Neural progenitor cell (in vitro differentiated cells): ENCODE measurements at regions not wholly inside any gene's neighbourhood (a gene's known extent, or its start where the extent isn't known, plus 50 kb on each side); places are given as distances from the start of the nearest gene placed in this dataset.

Experiments used
- DNase-seq: peaks from one replicate; pipeline ENCODE4 v3.0.0-alpha.2; 2016; ENCODE audit warnings: low spot score
- H2AFZ ChIP-seq: fragments of 200-600 bp; sonication (generic); replicated peaks from 2 replicates; pipeline ENCODE4 v1.6.1; 2016; ENCODE audit warnings: antibody characterized with exemption
- H3F3A ChIP-seq: fragments of 200-600 bp; sonication (generic); 2 replicates; pipeline ENCODE4 v1.6.1; 2016; ENCODE audit warnings: antibody characterized with exemption, low read depth
- H3K27ac ChIP-seq: fragments of 200-600 bp; sonication (generic); 2 replicates; pipeline ENCODE4 v1.5.1; 2016; ENCODE audit warnings: mild to moderate bottlenecking
- H3K27me3 ChIP-seq: fragments of 200-600 bp; sonication (generic); 2 replicates; pipeline ENCODE4 v1.6.1; 2016; ENCODE audit warnings: mild to moderate bottlenecking, moderate library complexity
- H3K36me3 ChIP-seq: fragments of 200-600 bp; sonication (generic); 2 replicates; pipeline ENCODE4 v1.5.1; 2016
- H3K4me1 ChIP-seq: fragments of 200-600 bp; sonication (generic); 2 replicates; pipeline ENCODE4 v1.6.1; 2016; ENCODE audit warnings: mixed run types
- H3K4me2 ChIP-seq: fragments of 200-600 bp; sonication (generic); 2 replicates; pipeline ENCODE4 v1.6.1; 2016
- H3K4me3 ChIP-seq: fragments of 200-600 bp; sonication (generic); 2 replicates; pipeline ENCODE4 v1.5.1; 2016
- H3K79me2 ChIP-seq: fragments of 200-600 bp; sonication (generic); 2 replicates; pipeline ENCODE4 v1.6.1; 2016; ENCODE audit warnings: low read depth
- H3K9ac ChIP-seq: fragments of 200-600 bp; sonication (generic); 2 replicates; pipeline ENCODE4 v1.6.1; 2016
- H3K9me3 ChIP-seq: fragments of 200-600 bp; sonication (generic); 2 replicates; pipeline ENCODE4 v1.5.1; 2016; ENCODE audit warnings: low read depth
- H4K20me1 ChIP-seq: fragments of 200-600 bp; sonication (generic); 2 replicates; pipeline ENCODE4 v1.6.1; 2016; ENCODE audit warnings: low read depth
- H3K27ac Mint-ChIP-seq: 3 replicates; pipeline ENCODE4 v1.8.0; 2021; ENCODE audit warnings: mixed read lengths
- H3K27me3 Mint-ChIP-seq: 2 replicates; pipeline ENCODE4 v1.8.0; 2022; ENCODE audit warnings: low read depth, mild to moderate bottlenecking, inconsistent platforms, moderate library complexity, mixed read lengths; ENCODE audit not compliant: insufficient read depth
- H3K36me3 Mint-ChIP-seq: 3 replicates; pipeline ENCODE4 v1.8.0; 2021; ENCODE audit warnings: mixed read lengths
- H3K4me1 Mint-ChIP-seq: 3 replicates; pipeline ENCODE4 v1.8.0; 2021; ENCODE audit warnings: mixed read lengths
- H3K4me3 Mint-ChIP-seq: 3 replicates; pipeline ENCODE4 v1.8.0; 2021; ENCODE audit warnings: mild to moderate bottlenecking, moderate library complexity, mixed read lengths
- H3K9me3 Mint-ChIP-seq: 3 replicates; pipeline ENCODE4 v1.8.0; 2020; ENCODE audit warnings: mixed read lengths
- EZH2 ChIP-seq: fragments of 200-600 bp; sonication (generic); IDR thresholded peaks from 2 replicates; pipeline ENCODE4 v1.6.1; 2017; ENCODE audit warnings: antibody characterized with exemption, mild to moderate bottlenecking, moderate library complexity
- EZH2phosphoT487 ChIP-seq: fragments of 200-600 bp; sonication (generic); IDR thresholded peaks from 2 replicates; pipeline ENCODE4 v1.6.1; 2017; ENCODE audit warnings: antibody characterized with exemption
- TF ChIP-seq, protein P1 (sequence below): fragments of 200-600 bp; sonication (generic); IDR thresholded peaks from 2 replicates; pipeline ENCODE4 v1.5.1; 2017; ENCODE audit warnings: antibody characterized with exemption, mild to moderate bottlenecking

- no peak for DNase-seq
- no peak overlapping the region for H3K27ac Mint-ChIP-seq
These were observed 304.9 kb upstream of the NBEA start for GRCh38 chr13:34637138-34637537.

DNA sequence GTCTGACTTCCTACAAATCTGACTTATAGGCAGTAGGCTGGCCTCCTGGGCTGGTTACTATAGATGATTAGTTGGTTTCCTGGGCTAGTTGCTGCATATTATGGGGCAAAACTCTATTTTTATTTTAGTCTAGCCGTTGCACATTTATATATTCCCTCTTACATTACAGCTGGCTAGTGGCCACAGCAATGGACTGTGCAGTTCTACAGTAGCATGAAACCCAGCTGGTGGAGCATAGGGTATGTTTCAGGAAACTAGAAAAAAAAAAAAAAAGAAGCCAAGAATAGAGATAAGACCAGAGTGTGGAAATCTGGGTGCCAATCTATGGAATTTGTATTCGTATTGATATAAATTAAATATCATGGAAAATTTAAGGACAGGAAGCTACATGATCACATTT is 304.4 kb upstream of the NBEA start:
- Histone ChIP-seq H3K9ac (no peak overlapping the region), H3K9me3 (no peaks in the 10 kb centered on the region), H2AFZ (no peak overlapping the region), H3K27me3 (no peaks in the 10 kb centered on the region), H3K79me2 (no peaks in the 10 kb centered on the region), H3K27ac (no peak overlapping the region), H3F3A (peaks cover 14% of the 10 kb centered on the region), H4K20me1 (no peaks in the 10 kb centered on the region), H3K4me3 (no peak overlapping the region), H3K4me1 (peaks cover 29% of the 10 kb centered on the region), H3K36me3 (no peaks in the 10 kb centered on the region), H3K4me2 (no peak overlapping the region)
- no peak for DNase-seq
- Mint-ChIP-seq H3K9me3 (no peaks in the 10 kb centered on the region), H3K27me3 (peaks cover 3% of the 10 kb centered on the region), H3K4me1 (peaks cover 11% of the 10 kb centered on the region), H3K4me3 (no peak overlapping the region), H3K27ac (no peak overlapping the region), H3K36me3 (no peaks in the 10 kb centered on the region)
- TF ChIP-seq EZH2, result no peak
- TF ChIP-seq, protein P1, sequence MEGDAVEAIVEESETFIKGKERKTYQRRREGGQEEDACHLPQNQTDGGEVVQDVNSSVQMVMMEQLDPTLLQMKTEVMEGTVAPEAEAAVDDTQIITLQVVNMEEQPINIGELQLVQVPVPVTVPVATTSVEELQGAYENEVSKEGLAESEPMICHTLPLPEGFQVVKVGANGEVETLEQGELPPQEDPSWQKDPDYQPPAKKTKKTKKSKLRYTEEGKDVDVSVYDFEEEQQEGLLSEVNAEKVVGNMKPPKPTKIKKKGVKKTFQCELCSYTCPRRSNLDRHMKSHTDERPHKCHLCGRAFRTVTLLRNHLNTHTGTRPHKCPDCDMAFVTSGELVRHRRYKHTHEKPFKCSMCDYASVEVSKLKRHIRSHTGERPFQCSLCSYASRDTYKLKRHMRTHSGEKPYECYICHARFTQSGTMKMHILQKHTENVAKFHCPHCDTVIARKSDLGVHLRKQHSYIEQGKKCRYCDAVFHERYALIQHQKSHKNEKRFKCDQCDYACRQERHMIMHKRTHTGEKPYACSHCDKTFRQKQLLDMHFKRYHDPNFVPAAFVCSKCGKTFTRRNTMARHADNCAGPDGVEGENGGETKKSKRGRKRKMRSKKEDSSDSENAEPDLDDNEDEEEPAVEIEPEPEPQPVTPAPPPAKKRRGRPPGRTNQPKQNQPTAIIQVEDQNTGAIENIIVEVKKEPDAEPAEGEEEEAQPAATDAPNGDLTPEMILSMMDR, result no peak
- TF ChIP-seq EZH2phosphoT487, result no peak

More at GRCh38 chr13:34637138-34637537, 304.9 kb upstream of the NBEA start:
- peaks cover 14% of the 10 kb centered on the region for H3F3A ChIP-seq
- H3K4me3 ChIP-seq, result no peak overlapping the region
- H3K9ac ChIP-seq, result no peak overlapping the region
- no peak overlapping the region for H3K4me3 Mint-ChIP-seq
- no peaks in the 10 kb centered on the region for H3K79me2 ChIP-seq
- TF ChIP-seq EZH2 (no peak), EZH2phosphoT487 (no peak)
- TF ChIP-seq, protein P1, result no peak
- H3K4me2 ChIP-seq, result no peak overlapping the region
- H3K36me3 Mint-ChIP-seq, result no peaks in the 10 kb centered on the region
- H3K27ac ChIP-seq, result no peak overlapping the region
- H3K27me3 Mint-ChIP-seq, result peaks cover 4% of the 10 kb centered on the region
- no peaks in the 10 kb centered on the region for H3K27me3 ChIP-seq
- H3K36me3 ChIP-seq, result no peaks in the 10 kb centered on the region
- no peaks in the 10 kb centered on the region for H4K20me1 ChIP-seq
- peaks cover 29% of the 10 kb centered on the region for H3K4me1 ChIP-seq
- H3K4me1 Mint-ChIP-seq, result peaks cover 11% of the 10 kb centered on the region
- no peaks in the 10 kb centered on the region for H3K9me3 Mint-ChIP-seq
- H3K9me3 ChIP-seq, result no peaks in the 10 kb centered on the region
- no peak overlapping the region for H2AFZ ChIP-seq

GRCh38 chr13:34638897-34639296 is 303.2 kb upstream of the NBEA start:
- Mint-ChIP-seq H3K36me3 (no peaks in the 10 kb centered on the region), H3K27ac (no peak overlapping the region), H3K4me3 (no peak overlapping the region), H3K27me3 (peaks cover 2% of the 10 kb centered on the region), H3K4me1 (peaks cover 11% of the 10 kb centered on the region), H3K9me3 (no peaks in the 10 kb centered on the region)
- no peak overlapping the region for H2AFZ ChIP-seq
- H3K4me2 ChIP-seq, result peak overlapping the region; percentile 61
- H3K79me2 ChIP-seq, result no peaks in the 10 kb centered on the region
- no peak overlapping the region for H3K4me3 ChIP-seq
- H3K27me3 ChIP-seq, result no peaks in the 10 kb centered on the region
- H3K27ac ChIP-seq, result peak overlapping the region; percentile 26
- TF ChIP-seq, protein P1, result no peak
- no peak for TF ChIP-seq EZH2phosphoT487
- no peak for TF ChIP-seq EZH2
- no peaks in the 10 kb centered on the region for H3K9me3 ChIP-seq
- DNase-seq, result peak; percentile 30
- H3F3A ChIP-seq, result peaks cover 14% of the 10 kb centered on the region
- H3K9ac ChIP-seq, result no peak overlapping the region
- no peaks in the 10 kb centered on the region for H4K20me1 ChIP-seq
- peaks cover 29% of the 10 kb centered on the region for H3K4me1 ChIP-seq
- H3K36me3 ChIP-seq, result no peaks in the 10 kb centered on the region
